ENCODE measurements at regions not wholly inside any gene's neighbourhood (a gene's known extent, or its start where the extent isn't known, plus 50 kb on each side); places are given as distances from the start of the nearest gene placed in this dataset.

- POLR2A ChIA-PET, result no interaction called here
- CTCF ChIA-PET, result no interaction called here
- TF ChIP-seq CTCF (IDR thresholded peaks at IDR 0.05; ENCODE audit: control extremely low read depth, extremely low read depth, low read depth, missing control alignments), result no peak
Measured at GRCh38 chr18:24868311-24868710, 407.9 kb downstream of the HRH4 start.

GRCh38 chr18:24868760-24869237, 408.4 kb downstream of the HRH4 start:
- POLR2A ChIA-PET, result no interaction called here
- no peak for DNase-seq (ENCODE audit: extremely low spot score)
- TF ChIP-seq CTCF (IDR thresholded peaks at IDR 0.05; ENCODE audit: control extremely low read depth, extremely low read depth, low read depth, missing control alignments), result no peak
- CTCF ChIA-PET, result no interaction called here

More at GRCh38 chr18:24868311-24868710, 407.9 kb downstream of the HRH4 start:
- no peak for DNase-seq (ENCODE audit: extremely low spot score)

- POLR2A ChIA-PET, result no interaction called here
- DNase-seq (ENCODE audit: extremely low spot score), result no peak
- CTCF ChIA-PET, result no interaction called here
Measured at GRCh38 chr18:24869285-24869684, 408.8 kb downstream of the HRH4 start.

GRCh38 chr18:24875286-24875685, 414.8 kb downstream of the HRH4 start:
- DNase-seq (ENCODE audit: extremely low spot score), result no peak
- CTCF ChIA-PET, result interaction anchor here (1.6 kb wide), 1 partner anchor 958 kb away, joined by 6 read pairs; no protein-coding TSS in a partner anchor
- POLR2A ChIA-PET, result no interaction called here
- TF ChIP-seq CTCF (IDR thresholded peaks at IDR 0.05; ENCODE audit: control extremely low read depth, extremely low read depth, low read depth, missing control alignments), result no peak

More at GRCh38 chr18:24869285-24869684, 408.8 kb downstream of the HRH4 start:
- no peak for TF ChIP-seq CTCF (IDR thresholded peaks at IDR 0.05; ENCODE audit: control extremely low read depth, extremely low read depth, low read depth, missing control alignments)

- TF ChIP-seq CTCF (IDR thresholded peaks at IDR 0.05; ENCODE audit: control extremely low read depth, extremely low read depth, low read depth, missing control alignments), result no peak
- ChIA-PET POLR2A (no interaction called here), CTCF (interaction anchor here (1.6 kb wide), 1 partner anchor 957 kb away, joined by 6 read pairs; no protein-coding TSS in a partner anchor)
- no peak for DNase-seq (ENCODE audit: extremely low spot score)
Measured at GRCh38 chr18:24875777-24876176, 415.3 kb downstream of the HRH4 start.

- CTCF ChIA-PET, result interaction anchor here (1.6 kb wide), 1 partner anchor 957 kb away, joined by 6 read pairs; no protein-coding TSS in a partner anchor
- TF ChIP-seq CTCF (IDR thresholded peaks at IDR 0.05; ENCODE audit: control extremely low read depth, extremely low read depth, low read depth, missing control alignments), result no peak
- POLR2A ChIA-PET, result no interaction called here
- DNase-seq (ENCODE audit: extremely low spot score), result no peak
Measured at GRCh38 chr18:24876266-24876665, 415.8 kb downstream of the HRH4 start.
